ENCODE measurements at regions not wholly inside any gene's neighbourhood (a gene's known extent, or its start where the extent isn't known, plus 50 kb on each side); places are given as distances from the start of the nearest gene placed in this dataset.

GRCh38 chr3:127121885-127122284 is 71.0 kb upstream of the PRR23E start:
- TF ChIP-seq SMC3 (IDR thresholded peaks at IDR 0.05) (no peak), CTCF (IDR thresholded peaks at IDR 0.05) (no peak), POLR2AphosphoS2 (conservative IDR thresholded peaks at IDR 0.05; ENCODE audit: low read length) (no peak), MAX (IDR thresholded peaks at IDR 0.05) (no peak), RNF2 (IDR thresholded peaks at IDR 0.05; ENCODE audit: borderline replicate concordance, low read depth) (no peak), HOXA7 (CRISPR knock-in tag; IDR thresholded peaks at IDR 0.05) (no peak), POLR2A (IDR thresholded peaks at IDR 0.05; ENCODE audit: low read length) (no peak), USF2 (IDR thresholded peaks at IDR 0.05) (no peak), MYC (IDR thresholded peaks at IDR 0.05; ENCODE audit: borderline replicate concordance, low read length) (no peak), NFE2L2 (conservative IDR thresholded peaks at IDR 0.05; ENCODE audit: low read length) (no peak), RAD21 (conservative IDR thresholded peaks at IDR 0.05 in 1 of 2, IDR thresholded peaks at IDR 0.05 in 1 of 2) (no peak), EP300 (IDR thresholded peaks at IDR 0.05) (no peak), JUNB (IDR thresholded peaks at IDR 0.05) (no peak)

All from A549 (cell line).